SK-N-SH (cell line): ENCODE measurements at regions not wholly inside any gene's neighbourhood (a gene's known extent, or its start where the extent isn't known, plus 50 kb on each side); places are given as distances from the start of the nearest gene placed in this dataset.

ENCODE experiments used
- CTCF ChIA-PET: fragments of 300-600, 350-600 bp; formaldehyde crosslinking; extraction: SDS; loops from one replicate; lab custom pipeline; 2021; lab: Yijun Ruan, JAX
- POLR2A ChIA-PET: fragments of 350-600 bp; sonication (Branson Sonifier 250); formaldehyde crosslinking; extraction: SDS; loops from one replicate; lab custom pipeline; 2020; ENCODE audit warnings: antibody characterized with exemption, inconsistent platforms; lab: Yijun Ruan, JAX
- DNase-seq: peaks from one replicate; pipeline ENCODE4 v3.0.0; 2012
- H2AFZ ChIP-seq: fragments of 200-600 bp; sonication (generic); 2 replicates; pipeline ENCODE4 v1.8.1; 2016; ENCODE audit warnings: antibody characterized with exemption, mild to moderate bottlenecking, low read depth
- H3F3A ChIP-seq: fragments of 200-600 bp; sonication (generic); replicated peaks from 2 replicates; pipeline ENCODE3; 2016; ENCODE audit warnings: antibody characterized with exemption, mild to moderate bottlenecking; ENCODE audit not compliant: insufficient read depth
- H3K27ac ChIP-seq, 2 experiments: fragments of 200-500 bp in 1 of 2; fragments of 200-600 bp in 1 of 2; sonication (Bioruptor generic) in 1 of 2; sonication (generic), shearing (Covaris generic) in 1 of 2; 2 replicates each; pipeline versions ENCODE4 v1.5.1 to v1.6.1; 2014 to 2016; ENCODE audit warnings: low read depth in 2 of 2, inconsistent platforms in 1 of 2, low read length in 1 of 2, mild to moderate bottlenecking in 1 of 2, mixed read lengths in 1 of 2
- H3K27me3 ChIP-seq: fragments of 200-600 bp; sonication (generic), shearing (Covaris generic); 2 replicates; pipeline ENCODE4 v1.6.1; 2016; ENCODE audit warnings: mixed run types; ENCODE audit not compliant: insufficient read depth
- H3K36me3 ChIP-seq, 2 experiments: fragments of 200-500 bp in 1 of 2; fragments of 200-600 bp in 1 of 2; sonication (Bioruptor generic) in 1 of 2; sonication (generic) in 1 of 2; replicated peaks in 1 of 2; 2 replicates each; pipeline versions ENCODE3 to v1.5.1; 2014 to 2016; ENCODE audit warnings: low read length in 1 of 2, mild to moderate bottlenecking in 1 of 2; ENCODE audit not compliant: insufficient read depth in 2 of 2, control insufficient read depth in 1 of 2
- H3K4me1 ChIP-seq, 2 experiments: fragments of 200-500 bp in 1 of 2; fragments of 200-600 bp in 1 of 2; sonication (Bioruptor generic) in 1 of 2; sonication (generic), shearing (Covaris generic) in 1 of 2; 2 replicates each; pipeline versions ENCODE4 v1.5.1 to v1.6.1; 2014 to 2016; ENCODE audit warnings: low read depth in 1 of 2, low read length in 1 of 2, mixed run types in 1 of 2; ENCODE audit not compliant: insufficient read depth in 2 of 2, control insufficient read depth in 1 of 2
- H3K4me2 ChIP-seq: fragments of 200-600 bp; sonication (generic), shearing (Covaris generic); 2 replicates; pipeline ENCODE4 v1.6.1; 2017; ENCODE audit warnings: mixed run types
- H3K4me3 ChIP-seq, 2 experiments: fragments of 200-500 bp in 1 of 2; fragments of 200-600 bp in 1 of 2; sonication (Bioruptor generic) in 1 of 2; sonication (generic), shearing (Covaris generic) in 1 of 2; 2 replicates each; pipeline versions ENCODE4 v1.5.1 to v1.8.1; 2014 to 2016; ENCODE audit warnings: low read depth in 2 of 2, inconsistent platforms in 1 of 2, low read length in 1 of 2, mild to moderate bottlenecking in 1 of 2, mixed read lengths in 1 of 2, moderate library complexity in 1 of 2
- H3K79me2 ChIP-seq: fragments of 200-600 bp; sonication (generic); 2 replicates; pipeline ENCODE4 v1.8.1; 2017; ENCODE audit warnings: mild to moderate bottlenecking; ENCODE audit not compliant: insufficient read depth
- H3K9ac ChIP-seq: fragments of 200-600 bp; sonication (generic); 2 replicates; pipeline ENCODE4 v1.6.1; 2017; ENCODE audit warnings: mixed run types
- H3K9me2 ChIP-seq: fragments of 200-600 bp; sonication (generic); 2 replicates; pipeline ENCODE4 v1.6.1; 2017; ENCODE audit warnings: mixed run types
- H3K9me3 ChIP-seq: fragments of 200-600 bp; sonication (generic); 2 replicates; pipeline ENCODE4 v1.6.1; 2017; ENCODE audit warnings: mixed run types, mild to moderate bottlenecking, moderate library complexity
- H4K20me1 ChIP-seq: fragments of 200-600 bp; sonication (generic); 2 replicates; pipeline ENCODE4 v1.6.1; 2017; ENCODE audit warnings: mild to moderate bottlenecking, mixed run types; ENCODE audit not compliant: insufficient read depth
- CHD2 ChIP-seq: fragments of 150-350 bp; IDR thresholded peaks from 2 replicates; pipeline ENCODE4 v1.6.1; 2018; ENCODE audit warnings: low read length; ENCODE audit not compliant: partially characterized antibody
- EP300 ChIP-seq, 2 experiments: IDR thresholded peaks; 2 replicates each; pipeline versions ENCODE4 v1.4.0 to v1.6.1; 2012; ENCODE audit warnings: borderline replicate concordance in 1 of 2, low read depth in 1 of 2, low read length in 1 of 2
- FOXJ3 ChIP-seq: sonication (generic); formaldehyde crosslinking; IDR thresholded peaks from 2 replicates; pipeline ENCODE4 v1.5.1; 2020; ENCODE audit warnings: mild to moderate bottlenecking, missing genetic modification reagents
- IRF3 ChIP-seq: fragments of 150-350 bp; IDR thresholded peaks from 2 replicates; pipeline ENCODE4 v1.6.1; 2016; ENCODE audit warnings: mild to moderate bottlenecking, low read depth, low read length
- JUND ChIP-seq: IDR thresholded peaks from 2 replicates; pipeline ENCODE4 v1.4.0; 2012
- MAX ChIP-seq: IDR thresholded peaks from 2 replicates; pipeline ENCODE4 v1.4.0; 2012; ENCODE audit warnings: low read depth
- NFIC ChIP-seq: IDR thresholded peaks from 2 replicates; pipeline ENCODE4 v1.4.0; 2012; ENCODE audit warnings: borderline replicate concordance
- POLR2AphosphoS5 ChIP-seq: IDR thresholded peaks from 2 replicates; pipeline ENCODE4 v1.6.1; 2012; ENCODE audit warnings: low read depth, low read length
- SIN3A ChIP-seq: IDR thresholded peaks from 2 replicates; pipeline ENCODE4 v1.6.1; 2012; ENCODE audit warnings: low read depth, mild to moderate bottlenecking, low read length, moderate library complexity, borderline replicate concordance
- TAF1 ChIP-seq: IDR thresholded peaks from 2 replicates; pipeline ENCODE4 v1.6.1; 2012; ENCODE audit warnings: low read depth, mild to moderate bottlenecking, low read length, moderate library complexity, borderline replicate concordance
- TCF12 ChIP-seq: IDR thresholded peaks from 2 replicates; pipeline ENCODE4 v1.4.0; 2012
- TEAD4 ChIP-seq: IDR thresholded peaks from 2 replicates; pipeline ENCODE4 v1.4.0; 2012; ENCODE audit warnings: mild to moderate bottlenecking, borderline replicate concordance; ENCODE audit not compliant: insufficient read depth
- USF2 ChIP-seq: fragments of 150-350 bp; IDR thresholded peaks from 2 replicates; pipeline ENCODE4 v1.6.1; 2017; ENCODE audit warnings: antibody characterized with exemption, low read length, low read depth, borderline replicate concordance
- YY1 ChIP-seq: IDR thresholded peaks from 2 replicates; pipeline ENCODE4 v1.4.0; 2012; ENCODE audit warnings: low read depth, mild to moderate bottlenecking

GRCh38 chr15:79381593-79381992 is 50.5 kb upstream of the MINAR1 start:
- peaks cover 5% of the 10 kb centered on the region for H3F3A ChIP-seq
- H3K79me2 ChIP-seq = no peaks in the 10 kb centered on the region
- H2AFZ ChIP-seq = no peak overlapping the region
- no peaks in the 10 kb centered on the region for H3K9me2 ChIP-seq
- TF ChIP-seq USF2 = no peak
- no peak for TF ChIP-seq TEAD4
- TF ChIP-seq JUND = no peak
- no peak for TF ChIP-seq TCF12
- no peak for TF ChIP-seq YY1
- TF ChIP-seq MAX = no peak
- no peak for TF ChIP-seq POLR2AphosphoS5
- no peak for TF ChIP-seq EP300 (IDR thresholded peaks at IDR 0.05; ENCODE audit: borderline replicate concordance in 1 of 2, low read depth in 1 of 2, low read length in 1 of 2)
- no peak for TF ChIP-seq FOXJ3 (CRISPR knock-in tag)
- TF ChIP-seq CHD2 = no peak
- TF ChIP-seq NFIC = no peak
- TF ChIP-seq TAF1 = no peak
- TF ChIP-seq SIN3A = no peak
- TF ChIP-seq IRF3 = no peak
- ChIA-PET CTCF (interaction anchor here (0.6 to 7.1 kb wide), 78 partner anchors 8 to 940 kb away, joined by 3 to 198 read pairs (median 5); partner anchors contain the start of gene MINAR1), POLR2A (interaction anchor here (1.2 to 2.0 kb wide), 2 partner anchors 472 to 541 kb away, joined by 5 to 6 read pairs; no protein-coding TSS in a partner anchor)
- no peak overlapping the region for H3K4me3 ChIP-seq
- H3K27ac ChIP-seq = no peak overlapping the region
- H3K9ac ChIP-seq = no peak overlapping the region
- H3K9me3 ChIP-seq = no peaks in the 10 kb centered on the region
- no peaks in the 10 kb centered on the region for H3K27me3 ChIP-seq
- H3K4me1 ChIP-seq = peaks cover 0 to 3% of the 10 kb centered on the region in 2 experiments; a peak in 1 of 4 replicates
- H3K4me2 ChIP-seq = no peak overlapping the region
- H3K36me3 ChIP-seq = no peaks in the 10 kb centered on the region
- H4K20me1 ChIP-seq = no peaks in the 10 kb centered on the region
- no peak for DNase-seq
